DOHH2 (cell line): ENCODE measurements at regions not wholly inside any gene's neighbourhood (a gene's known extent, or its start where the extent isn't known, plus 50 kb on each side); places are given as distances from the start of the nearest gene placed in this dataset.

Experiments
- CTCF ChIP-seq: fragments of 200-600 bp; sonication (generic); IDR thresholded peaks from one replicate; pipeline ENCODE4 v1.5.1; 2014; ENCODE audit warnings: antibody characterized with exemption, mild to moderate bottlenecking, low read depth, low read length; ENCODE audit not compliant: poor library complexity, severe bottlenecking
- EZH2phosphoT487 ChIP-seq: fragments of 200-600 bp; sonication (generic); IDR thresholded peaks from 2 replicates; pipeline ENCODE4 v1.6.1; 2017; ENCODE audit warnings: borderline replicate concordance, mild to moderate bottlenecking, antibody characterized with exemption, low read length, moderate library complexity, mixed read lengths

GRCh38 chr6:100177956-100178355 lies 183.9 kb upstream of the MCHR2 start:
- no peak for TF ChIP-seq CTCF
- TF ChIP-seq EZH2phosphoT487: no peak
